SU-DHL-6 (cell line): ENCODE measurements at regions not wholly inside any gene's neighbourhood (a gene's known extent, or its start where the extent isn't known, plus 50 kb on each side); places are given as distances from the start of the nearest gene placed in this dataset.

Experiments
- H2AFZ ChIP-seq: fragments of 200-600 bp; sonication (generic); 2 replicates; pipeline ENCODE4 v1.6.1; 2014; ENCODE audit warnings: low read depth, mild to moderate bottlenecking, moderate library complexity, mixed read lengths, antibody characterized with exemption, low read length; ENCODE audit not compliant: severe bottlenecking
- H3F3A ChIP-seq: fragments of 200-600 bp; shearing (Covaris generic); 2 replicates; pipeline ENCODE4 v1.6.0; 2016; ENCODE audit warnings: antibody characterized with exemption, mild to moderate bottlenecking; ENCODE audit not compliant: insufficient read depth
- H3K27ac ChIP-seq: fragments of 200-600 bp; sonication (generic); 2 replicates; pipeline ENCODE4 v1.5.1; 2016; ENCODE audit warnings: low read depth, mild to moderate bottlenecking, low read length, moderate library complexity, mixed read lengths
- H3K27me3 ChIP-seq: fragments of 200-600 bp; sonication (generic), shearing (Covaris generic); 2 replicates; pipeline ENCODE4 v1.6.0; 2014; ENCODE audit warnings: mild to moderate bottlenecking, low read length
- H3K36me3 ChIP-seq: fragments of 200-600 bp; sonication (generic); 2 replicates; pipeline ENCODE4 v1.6.1; 2014; ENCODE audit warnings: mild to moderate bottlenecking, low read length, mixed read lengths
- H3K4me2 ChIP-seq: fragments of 300-600, 200-600 bp; shearing (Covaris generic), sonication (generic); 2 replicates; pipeline ENCODE4 v1.6.0; 2014; ENCODE audit warnings: low read length, low read depth, mild to moderate bottlenecking; ENCODE audit not compliant: poor library complexity, severe bottlenecking
- H3K4me3 ChIP-seq: fragments of 200-600 bp; sonication (generic); 2 replicates; pipeline ENCODE4 v1.5.1; 2014; ENCODE audit warnings: antibody characterized with exemption, low read length, mild to moderate bottlenecking, mixed read lengths; ENCODE audit not compliant: insufficient read depth, poor library complexity, severe bottlenecking
- H3K79me2 ChIP-seq: fragments of 200-600 bp; sonication (generic); 2 replicates; pipeline ENCODE4 v1.6.1; 2014; ENCODE audit warnings: mild to moderate bottlenecking, low read length, moderate library complexity; ENCODE audit not compliant: insufficient read depth
- H3K9ac ChIP-seq: fragments of 200-600 bp; sonication (generic); 2 replicates; pipeline ENCODE4 v1.7.0; 2014; ENCODE audit warnings: mild to moderate bottlenecking, low read length
- H3K9me2 ChIP-seq: fragments of 200-600 bp; sonication (generic); replicated peaks from 2 replicates; pipeline ENCODE4 v1.6.1; 2014; ENCODE audit warnings: low read length; ENCODE audit not compliant: insufficient read depth
- H3K9me3 ChIP-seq: fragments of 200-600 bp; sonication (generic); 2 replicates; pipeline ENCODE4 v1.6.1; 2014; ENCODE audit warnings: low read length, mixed read lengths; ENCODE audit not compliant: insufficient read depth
- H4K20me1 ChIP-seq: fragments of 200-600 bp; sonication (generic); 2 replicates; pipeline ENCODE4 v1.6.1; 2014; ENCODE audit warnings: low read depth, mild to moderate bottlenecking, antibody characterized with exemption, low read length, moderate library complexity, mixed read lengths
- CTCF ChIP-seq: fragments of 200-600 bp; sonication (generic); IDR thresholded peaks from one replicate; pipeline ENCODE4 v1.5.1; 2017; ENCODE audit warnings: antibody characterized with exemption, mild to moderate bottlenecking, low read length, moderate library complexity; ENCODE audit not compliant: insufficient read depth, poor library complexity, severe bottlenecking
- EZH2phosphoT487 ChIP-seq: fragments of 200-600 bp; sonication (generic), shearing (Covaris generic); conservative IDR thresholded peaks from 2 replicates; pipeline ENCODE4 v1.6.1; 2018; ENCODE audit warnings: mild to moderate bottlenecking, antibody characterized with exemption, low read length, moderate library complexity, mixed read lengths

- Histone ChIP-seq H3K27me3 (no peaks in the 10 kb centered on the region), H3K4me2 (no peak overlapping the region), H3K79me2 (no peaks in the 10 kb centered on the region), H3K36me3 (no peaks in the 10 kb centered on the region), H3F3A (no peaks in the 10 kb centered on the region), H3K4me3 (no peak overlapping the region), H3K9ac (no peak overlapping the region), H3K27ac (no peak overlapping the region), H3K9me3 (no peaks in the 10 kb centered on the region), H2AFZ (no peak overlapping the region), H4K20me1 (no peaks in the 10 kb centered on the region), H3K9me2 (no peaks in the 10 kb centered on the region)
- no peak for TF ChIP-seq EZH2phosphoT487
- no peak for TF ChIP-seq CTCF
Observed at GRCh38 chr14:84409435-84409834, 1120.5 kb upstream of the FLRT2 start.

GRCh38 chr14:84410344-84410743, 1119.6 kb upstream of the FLRT2 start:
- no peak overlapping the region for H3K27ac ChIP-seq
- H3K9me3 ChIP-seq: no peaks in the 10 kb centered on the region
- H3K9ac ChIP-seq: no peak overlapping the region
- H4K20me1 ChIP-seq: no peaks in the 10 kb centered on the region
- no peak overlapping the region for H2AFZ ChIP-seq
- H3K4me3 ChIP-seq: no peak overlapping the region
- no peaks in the 10 kb centered on the region for H3K36me3 ChIP-seq
- no peaks in the 10 kb centered on the region for H3K79me2 ChIP-seq
- H3K4me2 ChIP-seq: no peak overlapping the region
- no peaks in the 10 kb centered on the region for H3F3A ChIP-seq
- no peaks in the 10 kb centered on the region for H3K27me3 ChIP-seq
- TF ChIP-seq CTCF (no peak), EZH2phosphoT487 (no peak)
- no peaks in the 10 kb centered on the region for H3K9me2 ChIP-seq

- Histone ChIP-seq H3K9me3 (no peaks in the 10 kb centered on the region), H3K4me3 (no peak overlapping the region), H3K27me3 (no peaks in the 10 kb centered on the region), H3K36me3 (no peaks in the 10 kb centered on the region), H4K20me1 (no peaks in the 10 kb centered on the region), H2AFZ (no peak overlapping the region), H3K27ac (no peak overlapping the region), H3K9me2 (no peaks in the 10 kb centered on the region), H3F3A (no peaks in the 10 kb centered on the region), H3K9ac (no peak overlapping the region), H3K4me2 (no peak overlapping the region), H3K79me2 (no peaks in the 10 kb centered on the region)
- TF ChIP-seq CTCF (no peak), EZH2phosphoT487 (no peak)
Observed at GRCh38 chr14:84420221-84420620, 1109.7 kb upstream of the FLRT2 start.

GRCh38 chr14:84421621-84422020, 1108.3 kb upstream of the FLRT2 start:
- Histone ChIP-seq H3K27me3 (no peaks in the 10 kb centered on the region), H3K4me2 (no peak overlapping the region)

More at GRCh38 chr14:84421621-84422020, 1108.3 kb upstream of the FLRT2 start:
- no peaks in the 10 kb centered on the region for H3K9me2 ChIP-seq
- H4K20me1 ChIP-seq: no peaks in the 10 kb centered on the region
- H3K36me3 ChIP-seq: no peaks in the 10 kb centered on the region
- H3K9me3 ChIP-seq: no peaks in the 10 kb centered on the region
- no peak overlapping the region for H3K4me3 ChIP-seq
- H3K27ac ChIP-seq: no peak overlapping the region
- no peak overlapping the region for H3K9ac ChIP-seq
- H2AFZ ChIP-seq: no peak overlapping the region
- TF ChIP-seq EZH2phosphoT487: no peak
- TF ChIP-seq CTCF: no peak
- H3K79me2 ChIP-seq: no peaks in the 10 kb centered on the region
- no peaks in the 10 kb centered on the region for H3F3A ChIP-seq
